ENCODE measurements at regions not wholly inside any gene's neighbourhood (a gene's known extent, or its start where the extent isn't known, plus 50 kb on each side); places are given as distances from the start of the nearest gene placed in this dataset.

DNA sequence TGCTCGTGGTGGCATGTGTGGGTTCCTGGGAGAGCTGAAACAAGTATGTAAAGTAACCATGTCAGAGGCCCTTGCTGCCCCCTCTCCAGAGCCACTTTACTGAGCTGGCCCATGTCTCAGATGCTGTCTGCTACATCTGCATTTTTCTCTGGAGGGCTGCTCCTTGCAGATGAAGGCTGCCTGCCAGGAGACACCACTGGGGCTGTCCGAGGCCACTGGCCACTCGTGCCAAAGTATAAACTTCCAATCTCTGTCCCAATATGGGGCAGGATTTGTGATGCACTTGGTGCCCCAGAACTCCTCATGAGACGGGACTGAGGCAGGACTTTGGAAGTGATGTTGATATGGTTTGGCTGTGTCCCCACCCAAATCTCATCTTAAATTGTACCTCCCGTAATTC lies 478.4 kb upstream of the B3GAT1 start:
- TF ChIP-seq, protein P1, sequence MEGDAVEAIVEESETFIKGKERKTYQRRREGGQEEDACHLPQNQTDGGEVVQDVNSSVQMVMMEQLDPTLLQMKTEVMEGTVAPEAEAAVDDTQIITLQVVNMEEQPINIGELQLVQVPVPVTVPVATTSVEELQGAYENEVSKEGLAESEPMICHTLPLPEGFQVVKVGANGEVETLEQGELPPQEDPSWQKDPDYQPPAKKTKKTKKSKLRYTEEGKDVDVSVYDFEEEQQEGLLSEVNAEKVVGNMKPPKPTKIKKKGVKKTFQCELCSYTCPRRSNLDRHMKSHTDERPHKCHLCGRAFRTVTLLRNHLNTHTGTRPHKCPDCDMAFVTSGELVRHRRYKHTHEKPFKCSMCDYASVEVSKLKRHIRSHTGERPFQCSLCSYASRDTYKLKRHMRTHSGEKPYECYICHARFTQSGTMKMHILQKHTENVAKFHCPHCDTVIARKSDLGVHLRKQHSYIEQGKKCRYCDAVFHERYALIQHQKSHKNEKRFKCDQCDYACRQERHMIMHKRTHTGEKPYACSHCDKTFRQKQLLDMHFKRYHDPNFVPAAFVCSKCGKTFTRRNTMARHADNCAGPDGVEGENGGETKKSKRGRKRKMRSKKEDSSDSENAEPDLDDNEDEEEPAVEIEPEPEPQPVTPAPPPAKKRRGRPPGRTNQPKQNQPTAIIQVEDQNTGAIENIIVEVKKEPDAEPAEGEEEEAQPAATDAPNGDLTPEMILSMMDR (IDR thresholded peaks at IDR 0.05) = no peak
- no peak for TF ChIP-seq EP300 (IDR thresholded peaks at IDR 0.05)
- TF ChIP-seq POLR2A (IDR thresholded peaks at IDR 0.05) = no peak
